Gastroesophageal sphincter (tissue), 3 donors: ENCODE measurements at regions not wholly inside any gene's neighbourhood (a gene's known extent, or its start where the extent isn't known, plus 50 kb on each side); places are given as distances from the start of the nearest gene placed in this dataset.

Experiments
- CTCF ChIP-seq, 4 experiments: fragments of 200-600 bp in 2 of 4; fragments of 450-650 bp in 2 of 4; sonication (generic) in 1 of 4; IDR thresholded peaks; one replicate each; pipeline ENCODE4 v1.5.1; 2017 to 2019; ENCODE audit warnings: antibody characterized with exemption in 4 of 4, mild to moderate bottlenecking in 2 of 4, moderate library complexity in 2 of 4
- POLR2A ChIP-seq, 2 donors: fragments of 450-650 bp; IDR thresholded peaks; one replicate each; pipeline ENCODE4 v1.6.1; 2017; ENCODE audit warnings: antibody characterized with exemption in 2 of 2, mild to moderate bottlenecking in 2 of 2, moderate library complexity in 1 of 2

- TF ChIP-seq CTCF (IDR thresholded peaks at IDR 0.05) (no peak), POLR2A (IDR thresholded peaks at IDR 0.05) (no peak)
Measured at GRCh38 chr11:70700453-70700852, 302.1 kb downstream of the CTTN start.
